ENCODE measurements at regions not wholly inside any gene's neighbourhood (a gene's known extent, or its start where the extent isn't known, plus 50 kb on each side); places are given as distances from the start of the nearest gene placed in this dataset.
"Not testable (repeated sequence)": the region's sequence is repeated elsewhere in the genome, so short reads cannot be mapped to it uniquely, and the experiment has no call there.

DNA sequence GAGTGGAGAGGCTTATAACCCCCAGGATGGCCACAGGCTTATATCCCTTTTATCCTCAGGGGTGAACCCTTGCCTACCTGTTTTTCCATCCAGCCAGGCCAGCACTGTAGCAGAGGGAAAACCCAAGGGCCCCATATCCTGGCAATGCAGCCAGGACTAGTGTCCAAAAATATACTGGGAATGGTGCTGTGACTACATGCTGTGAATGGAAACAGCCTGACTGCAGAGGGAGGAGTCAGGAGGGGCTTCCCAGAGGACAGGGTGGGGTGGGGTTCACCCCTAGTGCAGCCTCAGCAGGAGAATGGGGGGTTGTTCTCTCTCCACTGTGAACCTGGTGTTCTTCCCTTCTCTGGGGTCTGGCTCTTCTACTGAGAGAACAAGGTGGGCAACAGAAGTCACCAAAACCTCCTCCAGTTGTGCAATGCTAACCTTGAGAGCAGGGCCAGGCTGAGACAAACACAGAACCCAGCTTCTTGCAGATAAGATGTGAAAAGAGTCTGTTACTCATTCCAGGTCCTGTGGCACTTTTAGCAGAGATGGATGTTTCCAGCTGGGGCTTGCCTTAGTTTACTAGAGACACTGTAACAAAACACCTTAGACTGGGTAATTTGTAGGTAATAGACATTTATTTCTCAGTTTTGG is 198.2 kb upstream of the PLGLB2 start:
- TF ChIP-seq KDM4B (CRISPR knock-in tag; IDR thresholded peaks at IDR 0.05); ATAD3A (CRISPR knock-in tag; IDR thresholded peaks at IDR 0.05); POLR2AphosphoS2 (IDR thresholded peaks at IDR 0.05; ENCODE audit: low read depth, low read length); RORA (CRISPR knock-in tag; IDR thresholded peaks at IDR 0.05); ZFYVE20 (CRISPR knock-in tag; IDR thresholded peaks at IDR 0.05; ENCODE audit: borderline replicate concordance, low read depth); NR2F2 (IDR thresholded peaks at IDR 0.05; ENCODE audit: borderline replicate concordance, low read depth); SNRNP70 (IDR thresholded peaks at IDR 0.05; ENCODE audit: low read depth, low read length); FOXM1 (CRISPR knock-in tag; IDR thresholded peaks at IDR 0.05); RARG (CRISPR knock-in tag; IDR thresholded peaks at IDR 0.05; ENCODE audit: low read depth); CBX2 (IDR thresholded peaks at IDR 0.05; ENCODE audit: low read depth, low read length); CBX2 (CRISPR knock-in tag; IDR thresholded peaks at IDR 0.05; ENCODE audit: low read depth): not testable (repeated sequence)
- TF ChIP-seq, protein P1, sequence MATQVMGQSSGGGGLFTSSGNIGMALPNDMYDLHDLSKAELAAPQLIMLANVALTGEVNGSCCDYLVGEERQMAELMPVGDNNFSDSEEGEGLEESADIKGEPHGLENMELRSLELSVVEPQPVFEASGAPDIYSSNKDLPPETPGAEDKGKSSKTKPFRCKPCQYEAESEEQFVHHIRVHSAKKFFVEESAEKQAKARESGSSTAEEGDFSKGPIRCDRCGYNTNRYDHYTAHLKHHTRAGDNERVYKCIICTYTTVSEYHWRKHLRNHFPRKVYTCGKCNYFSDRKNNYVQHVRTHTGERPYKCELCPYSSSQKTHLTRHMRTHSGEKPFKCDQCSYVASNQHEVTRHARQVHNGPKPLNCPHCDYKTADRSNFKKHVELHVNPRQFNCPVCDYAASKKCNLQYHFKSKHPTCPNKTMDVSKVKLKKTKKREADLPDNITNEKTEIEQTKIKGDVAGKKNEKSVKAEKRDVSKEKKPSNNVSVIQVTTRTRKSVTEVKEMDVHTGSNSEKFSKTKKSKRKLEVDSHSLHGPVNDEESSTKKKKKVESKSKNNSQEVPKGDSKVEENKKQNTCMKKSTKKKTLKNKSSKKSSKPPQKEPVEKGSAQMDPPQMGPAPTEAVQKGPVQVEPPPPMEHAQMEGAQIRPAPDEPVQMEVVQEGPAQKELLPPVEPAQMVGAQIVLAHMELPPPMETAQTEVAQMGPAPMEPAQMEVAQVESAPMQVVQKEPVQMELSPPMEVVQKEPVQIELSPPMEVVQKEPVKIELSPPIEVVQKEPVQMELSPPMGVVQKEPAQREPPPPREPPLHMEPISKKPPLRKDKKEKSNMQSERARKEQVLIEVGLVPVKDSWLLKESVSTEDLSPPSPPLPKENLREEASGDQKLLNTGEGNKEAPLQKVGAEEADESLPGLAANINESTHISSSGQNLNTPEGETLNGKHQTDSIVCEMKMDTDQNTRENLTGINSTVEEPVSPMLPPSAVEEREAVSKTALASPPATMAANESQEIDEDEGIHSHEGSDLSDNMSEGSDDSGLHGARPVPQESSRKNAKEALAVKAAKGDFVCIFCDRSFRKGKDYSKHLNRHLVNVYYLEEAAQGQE (IDR thresholded peaks at IDR 0.05; ENCODE audit: borderline replicate concordance in 1 of 2, low read depth in 1 of 2, low read length in 2 of 2): not testable (repeated sequence)
- TF ChIP-seq, protein P2, sequence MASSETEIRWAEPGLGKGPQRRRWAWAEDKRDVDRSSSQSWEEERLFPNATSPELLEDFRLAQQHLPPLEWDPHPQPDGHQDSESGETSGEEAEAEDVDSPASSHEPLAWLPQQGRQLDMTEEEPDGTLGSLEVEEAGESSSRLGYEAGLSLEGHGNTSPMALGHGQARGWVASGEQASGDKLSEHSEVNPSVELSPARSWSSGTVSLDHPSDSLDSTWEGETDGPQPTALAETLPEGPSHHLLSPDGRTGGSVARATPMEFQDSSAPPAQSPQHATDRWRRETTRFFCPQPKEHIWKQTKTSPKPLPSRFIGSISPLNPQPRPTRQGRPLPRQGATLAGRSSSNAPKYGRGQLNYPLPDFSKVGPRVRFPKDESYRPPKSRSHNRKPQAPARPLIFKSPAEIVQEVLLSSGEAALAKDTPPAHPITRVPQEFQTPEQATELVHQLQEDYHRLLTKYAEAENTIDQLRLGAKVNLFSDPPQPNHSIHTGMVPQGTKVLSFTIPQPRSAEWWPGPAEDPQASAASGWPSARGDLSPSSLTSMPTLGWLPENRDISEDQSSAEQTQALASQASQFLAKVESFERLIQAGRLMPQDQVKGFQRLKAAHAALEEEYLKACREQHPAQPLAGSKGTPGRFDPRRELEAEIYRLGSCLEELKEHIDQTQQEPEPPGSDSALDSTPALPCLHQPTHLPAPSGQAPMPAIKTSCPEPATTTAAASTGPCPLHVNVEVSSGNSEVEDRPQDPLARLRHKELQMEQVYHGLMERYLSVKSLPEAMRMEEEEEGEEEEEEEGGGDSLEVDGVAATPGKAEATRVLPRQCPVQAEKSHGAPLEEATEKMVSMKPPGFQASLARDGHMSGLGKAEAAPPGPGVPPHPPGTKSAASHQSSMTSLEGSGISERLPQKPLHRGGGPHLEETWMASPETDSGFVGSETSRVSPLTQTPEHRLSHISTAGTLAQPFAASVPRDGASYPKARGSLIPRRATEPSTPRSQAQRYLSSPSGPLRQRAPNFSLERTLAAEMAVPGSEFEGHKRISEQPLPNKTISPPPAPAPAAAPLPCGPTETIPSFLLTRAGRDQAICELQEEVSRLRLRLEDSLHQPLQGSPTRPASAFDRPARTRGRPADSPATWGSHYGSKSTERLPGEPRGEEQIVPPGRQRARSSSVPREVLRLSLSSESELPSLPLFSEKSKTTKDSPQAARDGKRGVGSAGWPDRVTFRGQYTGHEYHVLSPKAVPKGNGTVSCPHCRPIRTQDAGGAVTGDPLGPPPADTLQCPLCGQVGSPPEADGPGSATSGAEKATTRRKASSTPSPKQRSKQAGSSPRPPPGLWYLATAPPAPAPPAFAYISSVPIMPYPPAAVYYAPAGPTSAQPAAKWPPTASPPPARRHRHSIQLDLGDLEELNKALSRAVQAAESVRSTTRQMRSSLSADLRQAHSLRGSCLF (CRISPR knock-in tag; IDR thresholded peaks at IDR 0.05; ENCODE audit: borderline replicate concordance): not testable (repeated sequence)
